Left renal cortex interstitium (tissue), 4 donors: ENCODE measurements at regions not wholly inside any gene's neighbourhood (a gene's known extent, or its start where the extent isn't known, plus 50 kb on each side); places are given as distances from the start of the nearest gene placed in this dataset.
A peak's percentile ranks its signal among the peaks of the same experiment; 100 is the strongest.

ENCODE experiments used
- DNase-seq, 4 donors: peaks; one replicate each; pipeline ENCODE4 v3.0.0-alpha.2; 2013; ENCODE audit warnings: low read depth in 4 of 4, low spot score in 2 of 4, missing footprints in 1 of 4

- no peak for DNase-seq
These were observed 184.1 kb downstream of the NOC3L start for GRCh38 chr10:94178475-94179253.

GRCh38 chr10:94180576-94180975 lies 182.2 kb downstream of the NOC3L start:
- no peak for DNase-seq

DNA sequence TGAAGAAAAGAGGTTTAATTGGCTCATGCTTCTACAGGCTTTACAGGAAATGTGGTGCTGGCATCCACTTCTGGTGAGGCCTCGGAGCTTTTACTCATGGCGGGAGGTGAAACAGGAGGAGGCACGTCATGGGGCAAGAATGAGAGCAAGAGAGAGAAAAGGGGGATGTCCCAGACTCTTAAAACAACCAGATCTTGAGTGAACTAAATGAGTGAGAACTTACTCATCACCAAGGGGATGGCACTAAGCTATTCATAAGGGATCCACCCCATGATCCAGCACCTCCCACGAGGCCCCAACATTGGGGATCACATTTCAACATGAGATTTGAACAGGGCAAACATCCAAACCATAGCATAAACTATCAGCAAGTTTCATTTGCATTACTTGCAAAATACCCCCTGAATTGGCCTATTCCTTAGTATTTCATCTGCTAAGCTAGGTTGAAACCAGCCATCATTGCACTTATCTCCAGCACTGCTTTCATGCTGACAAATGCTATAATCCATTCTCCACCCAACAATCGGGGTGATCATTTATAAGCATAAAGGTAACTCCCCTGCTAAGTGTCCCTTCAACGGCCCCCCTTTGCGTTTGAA lies 179.0 kb downstream of the NOC3L start:
- no peak for DNase-seq

DNA sequence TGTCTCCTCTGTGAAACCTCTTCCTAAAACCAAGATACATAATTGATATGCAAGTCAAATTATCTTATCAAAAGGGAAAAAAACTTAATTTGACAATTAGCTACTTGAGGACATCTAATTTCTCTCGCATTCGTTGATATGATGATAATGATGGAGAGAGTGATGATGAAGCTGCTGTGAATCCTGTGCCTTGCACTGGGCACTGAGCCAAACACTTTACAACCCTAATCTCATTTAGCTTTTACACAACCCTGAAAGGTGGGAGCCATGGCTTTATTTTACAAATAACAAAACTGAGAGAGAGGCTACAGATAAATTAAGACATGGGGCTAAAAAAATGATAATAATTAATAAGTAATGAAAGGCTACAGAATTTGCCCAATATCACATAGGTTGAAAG lies 176.0 kb downstream of the NOC3L start:
- DNase-seq: no peak

- no peak for DNase-seq
These were observed 170.4 kb downstream of the NOC3L start for GRCh38 chr10:94192333-94192732.

GRCh38 chr10:94192974-94193373 lies 169.8 kb downstream of the NOC3L start:
- no peak for DNase-seq

GRCh38 chr10:94193466-94193924 lies 169.2 kb downstream of the NOC3L start:
- no peak for DNase-seq

- DNase-seq: no peak
These were observed 168.5 kb downstream of the NOC3L start for GRCh38 chr10:94194256-94194655.

GRCh38 chr10:94197241-94197640 lies 165.5 kb downstream of the NOC3L start:
- no peak for DNase-seq

- no peak for DNase-seq
These were observed 164.4 kb downstream of the NOC3L start for GRCh38 chr10:94198324-94198723.

DNA sequence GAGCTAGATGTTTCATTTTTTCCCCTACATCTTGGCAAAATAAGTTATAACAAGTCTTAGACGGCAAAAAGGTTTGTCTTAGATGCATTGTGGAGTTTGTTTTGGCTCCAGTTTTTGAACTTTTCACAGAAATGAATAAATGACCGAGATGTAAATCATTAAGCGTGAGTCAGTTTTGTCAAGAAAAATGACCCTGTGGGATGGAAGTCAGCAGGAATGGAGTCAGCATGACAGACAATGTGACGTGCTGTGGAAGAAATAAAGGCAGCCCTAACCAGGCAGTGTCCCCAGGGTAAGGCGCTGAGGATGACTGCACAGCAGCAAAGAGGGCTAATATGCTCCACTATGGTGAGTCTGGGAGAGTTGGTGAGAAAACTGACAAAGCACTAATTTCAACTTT lies 163.2 kb downstream of the NOC3L start:
- DNase-seq: no peak

DNA sequence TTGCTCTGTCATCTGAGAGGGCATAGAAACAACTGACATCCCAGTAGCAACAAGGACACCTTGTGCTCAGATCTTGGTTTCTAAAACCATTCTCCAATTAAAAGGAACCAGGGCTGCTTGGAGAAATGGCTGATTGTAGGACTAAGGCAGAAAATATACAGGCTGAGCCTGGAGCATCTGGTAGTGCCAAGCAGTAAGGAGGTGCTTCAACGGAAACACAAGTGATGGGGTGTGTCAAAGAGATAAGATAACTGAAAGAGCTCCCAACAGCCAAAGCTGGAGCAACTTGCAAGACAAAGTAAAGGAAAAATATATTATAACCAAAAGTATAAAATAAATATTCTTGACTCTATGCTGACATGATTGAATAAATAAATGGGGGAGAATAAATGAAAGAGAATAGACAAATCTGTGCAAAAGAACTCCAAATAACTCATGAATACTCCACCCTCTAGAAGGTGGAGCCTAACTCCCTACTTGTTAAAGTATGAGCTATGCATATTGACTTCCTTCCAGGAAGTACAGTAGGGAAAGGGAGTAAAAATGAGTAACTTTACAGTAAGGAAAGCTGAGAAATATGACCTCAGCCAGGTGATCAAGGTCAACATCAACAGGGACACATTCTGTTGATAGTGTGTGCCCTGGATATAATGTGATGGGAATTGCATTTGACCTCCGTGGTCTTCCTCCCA lies 162.4 kb downstream of the NOC3L start:
- DNase-seq: no peak

DNA sequence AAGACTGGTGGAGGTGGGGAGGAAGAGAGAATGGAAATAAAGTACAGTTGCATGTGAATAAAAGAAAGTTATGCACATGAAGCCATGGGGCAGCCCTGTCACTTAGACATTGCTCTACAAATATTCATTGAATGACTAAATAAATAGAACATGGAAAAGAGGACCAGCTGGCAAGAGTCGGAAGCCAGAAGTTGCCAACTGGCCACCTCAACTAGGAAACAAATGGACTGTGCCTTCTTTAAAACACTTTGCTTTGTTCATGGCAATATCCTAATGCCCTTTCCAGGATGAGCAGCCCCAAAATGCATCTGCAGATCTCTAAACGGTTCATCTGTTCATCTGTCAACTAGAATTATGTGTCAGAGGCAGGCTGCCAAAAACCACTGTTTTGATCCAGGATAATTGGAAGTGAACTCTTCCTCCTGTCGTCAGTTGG lies 157.3 kb downstream of the NOC3L start:
- DNase-seq: peak in 2 of 4 donors; percentile 32 to 49

DNA sequence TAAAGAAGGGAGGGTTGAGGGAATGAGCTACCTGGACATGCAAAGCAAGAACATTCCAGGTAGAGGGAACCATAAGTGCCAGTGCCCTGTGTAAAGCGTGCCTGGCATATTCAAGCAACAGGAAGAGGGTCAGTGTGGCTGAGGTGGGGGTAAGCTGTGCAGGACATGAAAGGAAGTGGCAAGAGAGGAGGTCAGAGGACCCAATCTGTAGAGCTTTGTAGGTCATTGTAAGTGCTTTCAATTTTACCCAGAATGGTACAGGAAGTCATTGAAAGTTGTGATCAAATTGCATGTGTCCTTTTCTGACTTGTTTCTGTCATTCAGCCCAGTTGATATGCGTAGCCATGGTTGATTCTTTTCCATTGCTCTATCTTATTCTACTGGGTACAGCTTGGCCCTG lies 156.6 kb downstream of the NOC3L start:
- no peak for DNase-seq

- no peak for DNase-seq
These were observed 154.4 kb downstream of the NOC3L start for GRCh38 chr10:94208315-94208714.

DNA sequence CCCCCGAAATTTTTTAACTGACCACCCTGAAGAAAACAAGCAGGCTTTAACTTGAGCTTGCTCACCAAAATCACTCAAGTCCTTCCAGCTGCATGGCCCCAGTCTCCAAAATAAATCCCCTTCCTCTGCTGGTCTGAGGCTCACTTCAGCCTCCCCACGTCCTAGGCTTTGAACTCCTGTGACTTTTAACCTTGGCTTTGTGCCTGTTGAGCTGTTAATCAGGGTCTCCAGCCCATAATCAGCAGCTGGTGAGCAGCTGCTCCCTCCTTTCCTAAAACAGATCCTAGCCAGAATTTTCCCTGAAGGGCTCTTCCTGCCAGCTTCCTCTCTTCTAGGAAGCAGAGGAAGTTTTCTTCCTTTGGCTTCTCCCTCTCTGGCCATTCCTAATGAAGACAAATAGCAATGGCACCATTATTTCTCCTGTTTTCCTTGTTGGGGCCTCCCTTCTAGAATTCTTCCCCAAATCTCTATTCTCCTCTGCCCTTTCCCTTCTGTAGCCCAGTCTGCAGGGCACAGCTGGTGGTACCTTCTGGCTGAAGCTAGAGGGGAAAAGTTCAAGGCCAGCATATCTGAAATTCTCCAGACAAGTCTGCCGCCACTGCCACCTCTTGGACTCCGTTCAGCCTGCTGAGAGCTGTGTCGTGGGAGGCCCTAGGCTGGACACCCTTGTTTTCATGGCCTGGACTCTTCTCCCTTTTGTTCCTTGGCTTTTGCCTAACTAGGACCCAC lies 152.1 kb downstream of the NOC3L start:
- DNase-seq: peak; percentile 53 to 77 (median 63)

- DNase-seq: no peak
These were observed 151.6 kb downstream of the NOC3L start for GRCh38 chr10:94211169-94211510.

DNA sequence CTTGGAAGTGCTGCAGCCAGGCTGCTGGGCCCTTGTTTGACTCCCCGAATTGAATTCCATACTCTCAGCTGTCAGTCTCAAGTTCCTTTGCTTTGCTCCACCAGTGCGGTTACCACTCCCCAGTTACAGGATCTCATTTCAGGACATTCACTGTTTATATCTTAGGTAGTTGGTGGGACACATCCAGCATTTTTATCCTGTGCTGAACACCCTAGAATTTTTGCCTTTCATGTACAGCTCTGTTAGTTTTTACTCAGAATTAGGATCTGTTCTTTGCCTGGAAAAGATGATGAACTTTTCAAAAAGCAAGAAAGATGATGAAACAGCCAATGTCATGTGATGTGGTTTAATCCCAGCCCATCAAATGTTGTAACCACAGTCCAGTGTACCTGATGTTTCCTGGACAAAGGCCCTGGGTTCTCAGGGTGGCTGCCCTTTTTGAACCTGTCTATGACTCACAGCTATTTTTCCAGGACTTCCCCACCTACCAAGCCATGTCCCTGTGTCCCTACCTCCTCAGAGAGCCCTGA lies 149.7 kb downstream of the NOC3L start:
- peak in 1 of 4 donors; percentile 27 for DNase-seq

- DNase-seq: no peak
These were observed 148.8 kb downstream of the NOC3L start for GRCh38 chr10:94213980-94214379.

DNA sequence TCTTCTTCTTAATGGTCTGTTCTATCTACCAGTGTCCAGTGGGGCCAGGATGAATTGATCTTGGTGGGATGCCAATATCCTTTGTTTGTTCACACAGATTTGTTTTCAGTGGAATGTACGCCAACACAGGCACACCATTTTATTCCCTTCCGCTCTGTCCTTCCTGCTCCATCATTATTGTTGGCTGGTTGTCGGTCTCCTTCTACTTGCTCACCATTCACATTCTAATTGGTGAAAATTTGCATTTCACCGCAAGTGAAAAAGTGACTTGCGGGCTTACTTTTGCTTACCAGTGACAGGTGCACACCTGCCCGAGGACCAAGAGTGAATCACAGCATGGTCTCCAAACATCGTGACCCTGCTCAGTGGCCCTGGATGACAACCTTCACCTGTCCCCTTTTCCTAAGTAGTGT lies 148.3 kb downstream of the NOC3L start:
- DNase-seq: no peak

DNA sequence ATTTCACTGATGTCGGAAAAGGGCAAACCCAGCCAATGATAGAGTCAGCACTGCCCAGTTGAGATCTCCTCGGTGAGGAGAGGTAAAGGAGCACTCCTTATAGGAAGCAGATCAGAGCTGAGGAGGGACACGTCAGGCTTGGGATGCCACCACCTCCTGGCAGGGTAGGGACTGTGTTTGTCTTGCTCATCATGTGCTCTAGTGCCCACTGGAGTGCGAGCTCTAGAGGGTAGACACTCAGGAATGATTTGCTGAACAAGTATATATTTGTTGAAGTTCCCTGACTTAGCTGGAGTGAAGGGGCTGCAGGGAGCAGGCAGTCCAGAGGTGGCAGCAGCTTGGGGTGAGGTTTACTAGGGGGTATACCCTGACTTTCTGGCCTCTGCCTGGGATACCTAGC lies 146.5 kb downstream of the NOC3L start:
- DNase-seq: no peak
